GM21786 (cell line): ENCODE measurements at regions not wholly inside any gene's neighbourhood (a gene's known extent, or its start where the extent isn't known, plus 50 kb on each side); places are given as distances from the start of the nearest gene placed in this dataset.

Source experiments
- ATAC-seq: cut with Tn5 transposase; IDR thresholded peaks from one replicate; pipeline ENCODE4 v1.9.1; 2021; ENCODE audit not compliant: unreplicated experiment

DNA sequence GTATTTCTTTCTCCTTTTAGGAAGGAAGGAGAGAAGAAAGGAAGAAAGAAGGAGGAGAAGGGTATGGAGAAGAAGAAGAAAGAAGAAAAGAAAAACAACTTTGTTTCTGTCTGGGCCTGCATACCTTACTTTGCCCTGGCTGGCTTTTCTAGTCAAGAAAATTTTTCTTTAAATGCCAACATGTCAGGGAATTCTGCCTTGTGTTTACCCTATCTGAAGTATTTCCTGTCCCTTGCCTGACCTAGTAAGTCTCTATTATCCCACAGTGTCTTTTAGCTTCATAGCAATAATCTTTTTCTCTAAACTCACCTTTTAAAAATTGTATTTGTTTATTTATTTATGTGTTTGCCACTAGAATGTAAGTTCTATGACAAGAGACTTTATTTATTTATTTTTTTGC lies 1864.1 kb downstream of the EFNA5 start:
- ATAC-seq = no peak

DNA sequence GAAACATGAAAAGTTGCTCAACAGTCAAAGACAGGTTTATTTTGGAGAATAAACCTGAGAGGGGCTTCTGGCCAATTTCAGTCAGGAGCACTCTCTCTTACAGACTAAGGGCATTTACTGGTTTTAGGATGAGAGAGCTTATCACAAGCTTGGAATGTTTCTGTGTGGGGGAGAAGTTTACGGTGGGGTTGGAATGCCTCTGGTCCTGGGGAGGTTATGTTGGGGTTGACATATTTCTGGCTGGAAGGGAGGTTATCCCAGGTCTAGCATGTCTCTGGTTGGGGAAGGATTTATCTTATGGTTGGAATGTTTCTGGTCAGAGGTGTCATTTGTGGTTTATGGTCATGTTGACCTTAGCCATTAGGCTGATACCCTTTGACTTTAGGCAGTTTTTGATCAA lies 1867.3 kb downstream of the EFNA5 start:
- ATAC-seq = no peak

DNA sequence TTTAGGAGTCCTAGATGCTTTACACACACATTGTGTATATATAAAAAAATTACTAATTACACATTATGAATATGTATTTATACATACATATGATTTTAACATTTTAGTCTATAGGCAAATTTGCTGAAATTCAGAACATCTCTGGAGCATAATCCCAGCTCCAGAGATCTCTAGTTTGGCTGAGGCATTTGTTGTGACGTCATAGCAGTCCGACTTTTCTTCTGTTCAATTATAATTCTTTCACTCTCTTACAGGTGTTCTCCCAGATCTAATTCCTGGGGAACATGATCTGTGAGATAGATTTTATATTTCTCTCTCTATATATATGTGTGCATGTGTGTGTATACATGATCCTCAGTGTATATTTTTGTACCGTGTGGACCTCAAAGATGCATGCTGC lies 1876.2 kb downstream of the EFNA5 start:
- no peak for ATAC-seq

DNA sequence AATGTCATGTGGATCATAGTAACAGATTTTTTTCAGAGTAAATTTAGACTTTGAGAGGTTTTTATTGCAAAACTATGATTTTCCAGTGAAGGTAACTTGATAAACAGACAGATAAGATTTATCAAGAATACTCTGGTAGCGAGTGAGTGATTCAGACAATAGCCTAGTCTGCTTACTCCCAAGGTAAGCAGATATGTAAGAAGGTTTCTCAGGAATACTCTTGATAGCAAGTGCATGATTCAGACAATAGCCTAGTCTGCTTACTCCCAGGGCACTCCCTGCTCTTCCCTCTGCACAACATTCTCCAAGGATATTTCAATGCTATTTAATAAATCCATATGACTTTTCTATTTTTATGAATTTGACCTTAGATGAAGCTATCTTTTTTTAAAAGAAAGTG lies 1881.5 kb downstream of the EFNA5 start:
- no peak for ATAC-seq

DNA sequence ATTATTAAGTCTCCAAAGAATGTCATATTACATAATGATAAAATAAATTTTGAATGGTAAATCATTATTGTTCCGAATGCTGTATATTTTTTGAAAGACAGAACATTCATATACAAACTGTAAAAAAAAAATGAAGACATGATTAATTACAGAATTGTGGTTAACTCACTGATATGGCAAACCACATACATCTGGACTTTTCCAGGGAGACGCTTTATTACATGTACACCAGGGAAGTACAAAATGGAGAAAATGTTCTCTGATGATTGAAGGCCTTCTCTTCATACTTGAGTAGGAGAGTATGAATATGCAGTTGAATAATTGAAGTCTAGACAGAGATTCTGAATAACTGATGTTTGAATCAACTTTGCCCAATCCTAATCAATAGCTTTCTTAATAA lies 1886.9 kb downstream of the EFNA5 start:
- ATAC-seq = no peak

DNA sequence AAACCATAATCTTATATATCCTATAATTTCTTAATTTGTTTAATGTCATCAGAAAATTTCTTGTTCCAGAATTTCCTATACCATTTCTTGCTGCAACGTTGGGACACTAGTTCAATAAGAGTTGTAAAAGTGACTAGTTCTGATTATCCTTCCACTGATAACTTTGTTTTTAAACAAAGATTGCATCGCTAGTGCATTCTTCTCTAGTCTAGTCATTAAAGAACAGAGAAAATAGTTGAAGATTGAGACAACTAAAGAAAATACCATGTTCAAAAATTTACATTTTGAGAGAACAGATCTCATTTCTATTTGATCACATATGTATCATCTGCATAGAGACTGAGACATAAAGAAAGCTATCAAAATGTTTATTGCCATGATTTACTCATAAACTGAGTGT lies 1888.2 kb downstream of the EFNA5 start:
- no peak for ATAC-seq

DNA sequence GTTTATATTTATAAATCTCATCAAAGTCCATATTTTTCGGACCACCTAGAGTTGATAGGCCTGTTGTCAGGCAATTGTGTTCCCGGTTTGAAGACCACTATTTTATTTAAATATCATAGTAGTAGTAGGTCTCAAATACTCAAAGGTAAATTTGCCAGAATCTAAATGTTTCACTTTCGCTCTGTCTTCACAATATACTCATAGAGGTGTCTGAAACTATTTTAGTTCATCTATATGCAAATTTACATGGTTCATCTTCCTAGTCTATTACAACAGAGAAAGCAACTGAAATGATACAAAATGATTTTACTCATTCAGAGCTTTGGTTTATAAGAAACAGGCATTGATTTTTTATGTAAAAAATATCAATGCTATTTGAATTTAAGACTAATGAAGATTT lies 1897.5 kb downstream of the EFNA5 start:
- ATAC-seq = no peak

DNA sequence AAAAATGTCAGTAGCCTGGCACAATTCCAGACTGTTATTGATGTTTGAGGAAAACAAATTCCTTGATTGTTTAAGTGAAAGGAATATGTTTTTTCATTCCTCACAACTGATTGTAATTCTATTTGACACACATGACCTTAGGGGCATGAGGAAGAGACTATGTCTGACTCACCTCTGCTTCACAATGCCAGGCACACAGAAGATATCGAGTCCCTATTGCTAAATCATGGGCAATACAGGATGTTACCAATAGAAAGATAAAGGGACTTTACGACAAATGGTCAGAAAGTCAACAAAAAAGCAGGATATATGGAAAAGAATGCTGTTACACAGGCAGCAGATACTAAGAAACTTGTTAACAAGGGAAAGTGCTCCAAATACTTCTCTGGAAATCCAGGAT lies 1903.5 kb downstream of the EFNA5 start:
- ATAC-seq = no peak

DNA sequence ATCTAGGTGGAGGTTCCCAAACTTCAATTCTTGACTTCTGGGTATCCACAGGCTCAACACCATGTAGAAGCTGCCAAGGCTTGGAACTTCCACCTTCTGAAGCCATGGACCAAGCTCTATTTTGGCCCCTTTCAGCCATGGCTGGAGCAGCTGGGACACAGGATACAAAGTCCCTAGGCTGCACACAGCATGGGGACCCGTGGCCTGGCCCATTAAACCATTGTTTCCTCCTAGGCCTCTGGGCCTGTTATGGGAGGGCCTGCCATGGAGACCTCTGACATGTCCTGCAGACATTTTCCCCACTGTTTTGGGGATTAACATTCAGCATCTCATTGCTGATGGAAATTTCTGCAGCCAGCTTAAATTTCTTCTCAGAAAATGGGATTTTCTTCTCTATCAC lies 1908.0 kb downstream of the EFNA5 start:
- no peak for ATAC-seq

DNA sequence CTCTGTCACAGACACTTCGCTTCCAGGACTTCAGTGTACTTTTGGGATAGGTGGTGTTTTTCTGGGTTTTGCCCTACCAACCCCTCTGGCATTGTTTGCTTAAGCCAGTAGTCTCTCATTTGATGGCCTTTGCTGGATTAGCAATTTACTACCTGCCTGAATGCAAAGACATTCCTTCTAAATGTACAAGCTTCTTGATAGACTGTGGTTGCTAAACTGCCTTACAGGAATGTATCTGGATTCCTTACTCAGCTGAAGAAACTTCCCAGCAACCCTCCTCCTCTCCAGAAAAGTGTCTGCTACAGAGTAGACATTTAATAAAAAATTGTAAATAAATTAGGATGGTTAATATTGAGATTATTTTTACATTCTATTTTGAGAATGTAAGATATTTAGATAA lies 1916.7 kb downstream of the EFNA5 start:
- no peak for ATAC-seq

DNA sequence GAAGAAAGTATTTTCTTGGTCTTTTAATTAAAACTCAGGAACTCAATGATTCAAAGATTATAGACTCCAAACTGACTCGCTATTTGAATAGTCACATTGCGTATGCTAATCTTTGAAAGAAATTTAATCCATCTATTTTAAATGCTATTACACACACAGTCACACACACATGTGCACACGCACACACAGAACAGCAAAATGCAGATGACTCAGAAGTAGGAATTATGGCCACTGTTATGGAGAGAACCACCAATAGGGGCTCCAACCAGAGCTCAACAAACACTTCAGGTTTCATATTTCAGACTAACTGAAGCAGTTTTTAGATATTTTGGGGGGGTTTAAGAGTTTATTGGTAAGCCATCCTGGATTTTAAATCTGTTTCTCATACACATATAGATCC lies 1917.9 kb downstream of the EFNA5 start:
- no peak for ATAC-seq

DNA sequence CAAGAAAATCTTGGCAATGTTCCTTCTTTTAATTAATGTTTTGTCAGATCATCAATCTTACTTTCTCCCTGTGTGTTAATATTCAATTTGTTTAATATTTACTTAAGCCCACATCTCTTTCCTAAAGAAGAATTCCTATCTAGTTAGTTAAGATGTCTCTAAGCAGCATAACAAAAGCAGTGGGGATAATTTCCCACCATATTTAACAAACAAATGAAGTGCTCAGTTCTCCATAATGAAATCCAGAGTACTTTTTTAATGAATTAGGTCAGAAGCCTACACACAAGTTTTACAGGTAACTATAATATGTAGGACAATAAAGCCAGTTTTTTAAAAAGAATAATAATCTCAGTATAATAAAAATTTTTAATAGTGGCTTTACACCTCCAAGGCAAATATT lies 1918.8 kb downstream of the EFNA5 start:
- ATAC-seq = no peak

DNA sequence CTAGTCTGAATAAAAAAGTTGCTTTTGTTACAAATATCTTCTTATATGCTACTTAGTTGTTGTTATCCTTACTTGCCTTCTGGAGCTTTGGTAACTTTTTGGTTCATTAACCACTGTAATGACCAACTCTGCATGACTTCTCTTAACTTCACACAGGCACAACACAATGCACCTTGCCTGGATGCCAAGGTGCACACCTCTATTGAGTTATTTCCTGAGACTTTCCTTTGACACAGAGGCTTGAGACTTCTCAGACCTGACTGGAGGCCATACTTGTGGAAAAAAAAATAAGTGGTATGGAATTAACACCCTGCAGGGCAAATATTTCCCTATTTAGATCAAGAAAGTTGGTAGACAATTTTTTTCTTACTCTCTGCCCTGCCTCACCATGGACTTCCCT lies 1925.6 kb downstream of the EFNA5 start:
- ATAC-seq = no peak

DNA sequence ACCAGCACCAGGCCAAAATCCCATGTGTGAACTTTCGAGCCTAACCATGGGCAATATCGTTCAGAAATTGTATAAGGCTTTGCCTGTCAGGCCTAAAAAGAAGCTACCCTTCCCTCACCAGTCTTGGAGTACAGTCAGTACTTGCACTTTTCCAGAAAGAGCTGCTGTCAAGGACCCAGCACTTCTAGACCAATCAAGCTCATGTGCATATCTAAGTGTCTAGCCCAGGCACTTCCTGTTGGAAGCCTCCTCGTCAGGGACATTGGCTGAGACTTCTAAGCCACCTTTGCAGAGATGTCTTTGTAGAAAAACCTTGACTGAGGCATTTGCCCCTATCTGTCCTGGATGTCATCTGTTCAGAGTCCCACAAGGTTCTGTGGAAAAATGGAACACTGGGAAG lies 1930.5 kb downstream of the EFNA5 start:
- ATAC-seq = peak; percentile 50

DNA sequence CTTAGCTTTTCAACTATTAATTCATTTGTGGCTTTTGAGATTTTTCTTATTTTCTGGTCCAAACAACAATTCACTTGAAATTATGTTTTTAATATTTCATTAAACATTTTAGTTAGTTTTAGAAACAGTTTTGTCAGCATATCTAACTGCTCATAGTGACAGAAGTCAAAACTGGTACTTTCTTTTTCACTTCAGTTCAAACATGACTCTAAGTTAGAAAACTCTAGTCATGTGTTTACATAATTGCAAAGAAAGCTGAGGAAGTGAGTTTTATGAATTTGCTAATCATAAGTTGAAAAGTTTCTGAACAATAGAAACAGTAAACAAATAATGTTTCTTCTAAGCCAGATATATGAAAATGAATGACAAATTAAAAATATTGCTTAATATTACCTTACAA lies 1931.0 kb downstream of the EFNA5 start:
- peak; percentile 55 for ATAC-seq

DNA sequence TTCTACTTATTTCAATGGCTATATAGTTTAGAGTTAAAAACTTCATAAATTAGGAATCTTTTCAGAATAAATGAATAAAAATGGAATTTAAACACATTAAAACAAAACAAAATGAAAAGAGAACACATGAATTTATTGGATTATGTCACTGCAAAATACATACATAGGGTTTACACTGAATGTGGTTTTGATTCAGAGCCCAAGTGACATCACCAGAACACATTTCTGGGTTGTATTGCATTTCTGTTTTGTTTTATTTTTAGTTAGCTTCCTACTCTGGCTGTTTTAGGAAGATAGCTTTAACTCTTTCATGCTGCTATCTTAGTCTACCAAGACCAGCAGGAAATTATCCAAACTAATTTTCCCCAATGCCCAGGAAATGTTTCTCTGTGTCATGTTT lies 1935.0 kb downstream of the EFNA5 start:
- ATAC-seq = no peak

DNA sequence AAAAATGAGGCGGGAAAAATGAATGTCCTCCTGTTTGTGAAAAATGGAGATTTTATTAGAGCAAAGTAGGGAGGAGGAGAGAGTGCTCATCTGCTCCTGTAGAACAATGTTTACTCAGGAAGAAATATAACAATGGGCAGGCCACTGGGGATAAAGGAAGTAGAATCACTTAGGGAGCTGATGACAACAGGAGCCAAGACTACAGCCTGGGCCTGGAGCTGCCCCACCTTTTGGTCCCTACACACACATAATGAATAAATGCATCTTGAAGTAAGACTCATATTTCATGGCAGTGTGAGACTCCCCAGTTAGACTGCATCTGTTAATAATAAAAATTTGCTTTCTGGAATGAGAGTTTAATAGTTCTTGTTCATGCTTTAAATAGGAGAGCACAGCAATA lies 1939.8 kb downstream of the EFNA5 start:
- ATAC-seq = no peak

DNA sequence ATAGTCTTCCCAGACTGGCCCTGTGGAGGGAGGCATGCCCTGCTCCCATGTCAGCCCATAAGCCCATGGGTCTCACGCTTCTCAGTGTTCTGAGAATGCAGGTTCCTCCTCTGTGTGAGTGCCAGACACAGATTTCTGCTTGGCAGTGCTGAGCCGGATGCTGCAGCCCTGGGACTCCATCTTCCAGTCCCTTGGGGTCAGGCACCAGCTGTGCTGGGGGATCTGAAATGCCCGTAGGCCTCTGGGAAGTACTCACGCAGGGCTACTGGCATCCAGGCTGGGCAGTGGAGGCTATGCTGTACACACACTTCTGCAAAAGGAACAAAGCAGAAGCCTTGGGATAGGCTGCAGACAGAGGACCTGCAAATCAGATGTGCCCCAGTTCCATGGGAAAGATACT lies 1944.6 kb downstream of the EFNA5 start:
- ATAC-seq = no peak

DNA sequence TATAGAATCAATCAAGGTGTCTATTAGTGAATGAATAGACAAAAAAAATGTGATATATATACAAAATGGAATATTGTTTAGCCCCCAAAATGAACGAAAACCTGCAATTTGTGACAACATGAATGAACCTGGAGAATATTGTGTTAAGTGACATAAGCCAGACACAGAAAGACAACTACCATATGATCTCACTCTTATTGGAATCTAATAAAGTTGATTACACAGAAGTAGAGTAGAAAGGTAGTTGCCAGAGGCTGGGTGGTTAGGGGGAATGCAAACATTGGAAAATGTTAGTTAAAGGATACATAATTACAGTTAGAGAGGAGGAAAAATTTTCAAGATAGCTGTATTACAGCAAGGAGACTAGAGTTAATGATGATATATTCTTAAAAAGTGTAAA lies 1962.3 kb downstream of the EFNA5 start:
- ATAC-seq = no peak

DNA sequence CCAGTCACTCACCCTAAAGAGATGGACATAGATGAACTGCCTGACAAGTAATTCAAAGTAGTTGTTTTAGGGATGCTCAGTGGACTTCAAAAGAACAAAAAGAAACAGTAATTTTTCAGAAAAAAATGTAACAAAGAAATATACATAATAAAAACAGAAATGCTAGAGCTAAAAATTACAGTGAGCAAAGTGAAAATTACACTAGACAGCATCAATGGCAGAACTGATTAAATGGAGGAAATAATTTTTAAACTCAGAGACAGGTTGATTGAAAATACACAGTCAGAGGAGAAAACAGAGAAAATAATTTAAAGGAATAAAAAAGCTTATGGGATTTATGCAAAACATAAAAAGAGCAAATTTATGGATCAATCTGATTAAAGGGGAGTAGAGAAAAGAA lies 1968.4 kb downstream of the EFNA5 start:
- ATAC-seq = no peak

DNA sequence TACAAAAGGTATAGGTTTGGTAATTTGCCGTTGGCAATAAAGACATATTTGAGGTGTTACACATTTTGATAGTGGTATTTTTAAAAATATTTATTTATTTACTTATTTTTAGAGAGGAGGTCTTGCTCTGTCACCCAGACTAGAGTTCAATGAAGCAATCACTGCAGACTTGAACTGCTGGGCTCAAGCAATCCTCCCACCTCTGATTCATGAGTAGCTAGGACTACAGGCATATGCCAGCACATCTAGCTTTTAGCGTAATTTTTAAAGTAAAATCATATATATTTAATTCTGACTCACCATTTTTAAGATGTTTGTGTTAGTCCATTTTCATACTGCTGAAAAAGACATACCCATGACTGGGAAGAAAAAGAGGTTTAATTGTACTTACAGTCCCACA lies 1974.3 kb downstream of the EFNA5 start:
- no peak for ATAC-seq

DNA sequence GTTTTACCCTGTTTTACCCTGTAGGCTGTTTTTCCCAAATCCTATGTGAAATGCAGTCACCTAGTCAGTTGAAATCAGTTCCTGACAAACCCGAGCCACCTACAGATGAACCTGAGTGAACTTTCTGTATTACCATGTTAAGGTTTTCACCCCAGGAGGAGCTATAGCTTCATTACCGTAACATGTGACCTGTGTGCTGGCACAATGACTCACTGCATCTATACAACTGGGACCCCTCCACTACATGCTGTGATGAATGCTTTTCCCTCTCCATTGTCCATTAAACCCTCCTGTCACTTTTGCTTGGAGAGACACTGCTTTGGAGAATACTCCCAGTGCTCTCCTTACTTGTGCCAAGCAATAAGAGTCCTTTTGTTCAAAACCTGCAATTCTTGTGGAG lies 1974.8 kb downstream of the EFNA5 start:
- no peak for ATAC-seq

DNA sequence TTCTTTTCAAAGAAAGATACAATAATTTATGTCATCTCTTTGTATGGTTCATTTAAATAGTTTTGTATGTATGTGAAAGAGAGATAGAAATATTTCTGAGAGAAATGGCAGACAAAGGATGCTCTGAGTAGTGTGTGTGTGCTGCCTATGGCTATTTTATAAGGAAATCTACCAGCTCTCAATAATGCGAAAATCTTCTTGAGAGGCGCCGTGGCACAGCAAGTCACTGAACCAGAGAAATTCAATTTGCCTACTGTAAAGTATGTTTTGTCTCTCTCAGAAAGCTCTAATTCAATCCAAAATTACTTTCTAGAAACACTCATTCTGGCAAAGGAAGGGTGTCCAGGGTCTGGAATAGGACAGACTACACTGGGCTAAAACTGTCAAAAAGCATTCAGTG lies 1981.1 kb downstream of the EFNA5 start:
- ATAC-seq = no peak

DNA sequence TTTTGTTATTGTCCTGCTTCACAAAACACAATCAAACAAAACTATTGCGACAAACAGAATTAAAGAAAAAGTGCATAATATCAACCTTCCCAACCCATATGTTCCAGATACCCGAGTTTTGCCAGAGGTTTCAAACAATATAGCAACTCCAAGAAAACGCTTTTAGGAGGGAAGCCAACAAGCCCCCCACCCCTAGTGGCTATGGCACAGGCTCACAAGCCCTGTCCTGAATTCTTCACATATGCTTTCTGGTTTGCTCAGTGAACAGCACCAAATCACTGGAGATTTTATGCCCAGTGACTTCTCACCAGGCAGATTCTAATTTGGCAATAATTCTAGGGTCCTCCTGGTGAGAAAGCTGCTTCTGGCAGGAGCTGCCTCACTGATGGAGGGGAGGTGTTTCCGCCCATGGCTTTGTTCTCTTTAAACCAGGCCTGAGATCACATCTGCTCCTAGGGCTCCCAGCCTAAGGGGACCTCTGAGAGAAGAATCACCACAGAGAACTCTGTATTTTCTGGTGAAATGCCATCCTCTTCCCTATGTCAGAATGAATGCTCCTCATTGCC lies 1982.4 kb downstream of the EFNA5 start:
- ATAC-seq = no peak
